ENCODE measurements at regions not wholly inside any gene's neighbourhood (a gene's known extent, or its start where the extent isn't known, plus 50 kb on each side); places are given as distances from the start of the nearest gene placed in this dataset.
A peak's percentile ranks its signal among the peaks of the same experiment; 100 is the strongest.
"Not testable (repeated sequence)": the region's sequence is repeated elsewhere in the genome, so short reads cannot be mapped to it uniquely, and the experiment has no call there.

DNA sequence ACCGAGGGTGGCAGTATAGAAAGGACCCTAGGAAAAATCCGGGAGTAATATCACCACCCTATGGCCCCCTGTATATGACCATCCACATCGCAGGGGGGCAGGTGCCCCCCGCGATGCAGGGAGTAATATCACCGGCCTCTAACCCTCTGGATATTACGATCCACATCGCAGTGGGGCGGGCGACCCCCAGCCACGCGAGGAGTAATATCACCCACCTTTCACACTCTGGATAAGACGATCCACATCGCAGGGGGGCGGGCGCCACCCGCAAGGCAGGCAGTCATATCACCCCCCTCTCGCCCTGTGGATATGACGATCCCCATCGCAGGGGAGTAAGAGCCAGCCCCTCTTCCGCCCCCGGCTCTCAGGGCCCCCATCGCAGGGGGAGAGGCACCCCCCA is 76.7 kb upstream of the RUBCNL start:
- no peak for DNase-seq

DNA sequence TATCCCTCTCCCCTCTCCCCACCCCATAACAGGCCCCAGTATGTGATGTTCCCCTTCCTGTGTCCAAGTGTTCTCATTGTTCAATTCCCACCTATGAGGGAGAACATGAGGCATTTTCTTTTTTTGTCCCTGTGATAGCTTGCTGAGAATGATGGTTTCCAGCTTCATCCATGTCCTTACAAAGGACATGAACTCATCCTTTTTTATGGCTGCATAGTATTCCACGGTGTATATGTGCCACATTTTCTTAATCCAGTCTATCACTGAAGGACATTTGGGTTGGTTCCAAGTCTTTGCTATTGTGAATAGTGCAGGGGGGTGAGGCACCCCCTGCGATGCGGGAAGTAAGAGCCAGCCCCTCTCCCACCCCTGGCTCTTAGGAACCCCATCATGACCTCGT is 73.2 kb upstream of the RUBCNL start:
- DNase-seq, result not testable (repeated sequence)

DNA sequence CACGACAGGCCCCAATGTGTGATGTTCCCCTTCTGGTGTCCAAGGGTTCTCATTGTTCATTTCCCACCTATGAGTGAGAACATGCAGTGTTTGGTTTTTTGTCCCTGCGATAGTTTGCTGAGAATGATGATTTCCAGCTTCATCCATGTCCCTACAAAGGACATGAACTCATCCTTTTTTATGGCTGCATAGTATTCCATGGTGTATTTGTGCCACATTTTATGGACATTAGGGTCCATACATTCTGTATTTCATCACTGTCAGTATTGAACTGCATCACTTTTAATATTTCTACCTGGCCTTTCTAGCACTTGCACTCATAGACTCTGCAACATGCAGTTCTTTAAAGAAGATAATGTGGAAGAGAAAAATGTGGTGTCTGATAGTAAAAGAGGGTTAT is 70.2 kb upstream of the RUBCNL start:
- not testable (repeated sequence) for DNase-seq

DNA sequence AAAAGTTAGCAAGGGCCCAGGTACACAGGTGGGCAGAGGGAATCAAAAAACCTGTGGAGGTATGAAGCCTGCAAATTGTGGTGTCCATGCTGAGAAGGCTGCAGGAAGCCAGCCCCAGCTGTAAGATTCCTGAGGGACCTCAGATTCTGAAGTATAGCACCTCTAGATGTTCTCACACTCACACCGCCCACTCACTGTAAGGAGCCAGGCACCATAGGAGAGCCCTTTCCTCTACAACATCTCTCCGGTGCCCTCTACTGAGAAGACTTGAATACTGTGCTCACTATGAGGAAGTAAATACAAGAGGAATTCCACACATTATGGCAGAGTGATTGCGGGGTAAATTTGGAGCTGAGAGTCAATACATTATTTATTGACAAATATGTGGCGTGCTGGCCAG is 68.9 kb upstream of the RUBCNL start:
- peak; percentile 26 for DNase-seq

- DNase-seq, result not testable (repeated sequence)
Observed at GRCh38 chr13:46451145-46451544, 64.1 kb upstream of the RUBCNL start.

DNA sequence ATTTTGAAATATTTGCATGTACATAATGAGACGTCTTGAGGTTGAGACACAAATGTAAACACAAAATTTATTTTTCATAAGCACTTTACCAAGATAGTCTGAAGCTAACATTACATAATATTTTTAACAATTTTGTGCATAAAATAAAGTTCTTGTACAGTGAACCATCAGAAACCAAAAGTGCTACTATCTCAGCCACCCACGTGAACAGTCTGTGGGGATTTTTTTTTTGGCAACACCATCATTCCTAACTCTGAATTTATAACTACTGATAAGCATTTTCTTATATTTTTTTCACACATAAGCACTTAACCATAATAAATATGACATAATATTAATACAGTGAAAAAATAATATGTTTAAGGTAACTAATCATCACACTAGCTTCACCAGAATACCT is 62.9 kb upstream of the RUBCNL start:
- DNase-seq, result not testable (repeated sequence)

GRCh38 chr13:46448148-46448547 is 61.1 kb upstream of the RUBCNL start:
- peak; percentile 42 for DNase-seq

- not testable (repeated sequence) for DNase-seq
Observed at GRCh38 chr13:46437808-46438404, 50.9 kb upstream of the RUBCNL start.
